Middle frontal gyrus (tissue), 1 donor: ENCODE measurements at regions not wholly inside any gene's neighbourhood (a gene's known extent, or its start where the extent isn't known, plus 50 kb on each side); places are given as distances from the start of the nearest gene placed in this dataset.
"Not testable (repeated sequence)": the region's sequence is repeated elsewhere in the genome, so short reads cannot be mapped to it uniquely, and the experiment has no call there.

Source experiments
- DNase-seq: peaks from one replicate; pipeline ENCODE4 v3.0.0-alpha.2; 2015; ENCODE audit warnings: low spot score; ENCODE audit errors: extremely low spot score

- no peak for DNase-seq
Observed at GRCh38 chr13:21910546-21910945, 239.7 kb downstream of the FGF9 start.

- DNase-seq = no peak
Observed at GRCh38 chr13:21911646-21912298, 240.9 kb downstream of the FGF9 start.

- no peak for DNase-seq
Observed at GRCh38 chr13:21913010-21913409, 242.1 kb downstream of the FGF9 start.

- DNase-seq = no peak
Observed at GRCh38 chr13:21917086-21918015, 246.5 kb downstream of the FGF9 start.

- DNase-seq = not testable (repeated sequence)
Observed at GRCh38 chr13:21920802-21921201, 249.9 kb downstream of the FGF9 start.

- no peak for DNase-seq
Observed at GRCh38 chr13:21924958-21925357, 254.1 kb downstream of the FGF9 start.

GRCh38 chr13:21925720-21926119 lies 254.8 kb downstream of the FGF9 start:
- DNase-seq = no peak

- no peak for DNase-seq
Observed at GRCh38 chr13:21929400-21929799, 258.5 kb downstream of the FGF9 start.

- no peak for DNase-seq
Observed at GRCh38 chr13:21930536-21930935, 259.7 kb downstream of the FGF9 start.

GRCh38 chr13:21932578-21932977 lies 261.7 kb downstream of the FGF9 start:
- DNase-seq = no peak

GRCh38 chr13:21932996-21933395 lies 262.1 kb downstream of the FGF9 start:
- no peak for DNase-seq

GRCh38 chr13:21934284-21934683 lies 263.4 kb downstream of the FGF9 start:
- no peak for DNase-seq

- DNase-seq = no peak
Observed at GRCh38 chr13:21936674-21937073, 265.8 kb downstream of the FGF9 start.

GRCh38 chr13:21938168-21938567 lies 267.3 kb downstream of the FGF9 start:
- no peak for DNase-seq

- no peak for DNase-seq
Observed at GRCh38 chr13:21938636-21939035, 267.8 kb downstream of the FGF9 start.

GRCh38 chr13:21942061-21942460 lies 271.2 kb downstream of the FGF9 start:
- DNase-seq = no peak

- no peak for DNase-seq
Observed at GRCh38 chr13:21944610-21945009, 273.7 kb downstream of the FGF9 start.

- no peak for DNase-seq
Observed at GRCh38 chr13:21945195-21945594, 274.3 kb downstream of the FGF9 start.

- DNase-seq = no peak
Observed at GRCh38 chr13:21946964-21947363, 276.1 kb downstream of the FGF9 start.

- no peak for DNase-seq
Observed at GRCh38 chr13:21948769-21949474, 278.0 kb downstream of the FGF9 start.

- no peak for DNase-seq
Observed at GRCh38 chr13:21949818-21950429, 279.1 kb downstream of the FGF9 start.

- no peak for DNase-seq
Observed at GRCh38 chr13:21956666-21957065, 285.8 kb downstream of the FGF9 start.
